ENCODE measurements at regions not wholly inside any gene's neighbourhood (a gene's known extent, or its start where the extent isn't known, plus 50 kb on each side); places are given as distances from the start of the nearest gene placed in this dataset.
"Not testable (repeated sequence)": the region's sequence is repeated elsewhere in the genome, so short reads cannot be mapped to it uniquely, and the experiment has no call there.

GRCh38 chr7:153682628-153683027 lies 369.6 kb upstream of the DPP6 start:
- Mint-ChIP-seq H3K36me3 (no peaks in the 10 kb centered on the region), H3K9me3 (peaks cover 59% of the 10 kb centered on the region), H3K27me3 (ENCODE audit: low read depth) (no peaks in the 10 kb centered on the region), H3K4me3 (no peak overlapping the region), H3K4me1 (no peaks in the 10 kb centered on the region), H3K27ac (no peak overlapping the region)
- TF ChIP-seq CTCF (IDR thresholded peaks at IDR 0.05; ENCODE audit: unreplicated experiment): no peak
- DNase-seq (ENCODE audit: low spot score in 2 of 2, unreplicated experiment in 2 of 2): no peak

GRCh38 chr7:153696242-153696641 lies 356.0 kb upstream of the DPP6 start:
- no peak for DNase-seq (ENCODE audit: low spot score in 2 of 2, unreplicated experiment in 2 of 2)

DNA sequence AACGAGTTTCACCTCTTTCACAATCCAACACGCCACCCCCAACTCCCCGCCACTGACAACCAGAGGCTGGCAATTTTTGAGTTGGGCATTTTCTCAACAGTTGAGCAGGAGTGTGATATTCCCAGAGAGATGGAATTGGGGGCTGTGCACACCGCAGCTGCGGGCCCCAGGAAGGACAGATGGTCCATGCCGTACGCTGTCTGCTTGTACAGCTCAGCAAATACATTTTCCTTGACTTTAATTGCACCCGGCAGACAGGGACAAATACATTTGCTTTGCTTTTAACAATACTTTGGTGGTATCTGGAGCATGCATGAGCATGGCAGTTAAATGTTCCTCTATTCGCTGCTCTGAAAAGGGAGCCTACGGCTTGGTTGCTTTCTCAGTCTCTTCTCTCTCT lies 354.2 kb upstream of the DPP6 start:
- Mint-ChIP-seq H3K9me3 (peaks cover 63% of the 10 kb centered on the region), H3K4me3 (no peak overlapping the region), H3K36me3 (no peaks in the 10 kb centered on the region), H3K4me1 (no peaks in the 10 kb centered on the region), H3K27me3 (ENCODE audit: low read depth) (no peaks in the 10 kb centered on the region), H3K27ac (no peak overlapping the region)
- no peak for DNase-seq (ENCODE audit: low spot score in 2 of 2, unreplicated experiment in 2 of 2)
- TF ChIP-seq CTCF (IDR thresholded peaks at IDR 0.05; ENCODE audit: unreplicated experiment): no peak

More at GRCh38 chr7:153696242-153696641, 356.0 kb upstream of the DPP6 start:
- no peak for TF ChIP-seq CTCF (IDR thresholded peaks at IDR 0.05; ENCODE audit: unreplicated experiment)
- Mint-ChIP-seq H3K4me3 (no peak overlapping the region), H3K4me1 (no peaks in the 10 kb centered on the region), H3K27me3 (ENCODE audit: low read depth) (no peaks in the 10 kb centered on the region), H3K27ac (no peak overlapping the region), H3K36me3 (no peaks in the 10 kb centered on the region), H3K9me3 (peaks cover 58% of the 10 kb centered on the region)

GRCh38 chr7:153701678-153702077 lies 350.5 kb upstream of the DPP6 start:
- TF ChIP-seq CTCF (IDR thresholded peaks at IDR 0.05; ENCODE audit: unreplicated experiment): no peak
- Mint-ChIP-seq H3K27ac (no peak overlapping the region), H3K27me3 (ENCODE audit: low read depth) (no peaks in the 10 kb centered on the region), H3K36me3 (no peaks in the 10 kb centered on the region), H3K4me3 (no peak overlapping the region), H3K9me3 (peaks cover 62% of the 10 kb centered on the region), H3K4me1 (no peaks in the 10 kb centered on the region)
- DNase-seq (ENCODE audit: low spot score in 2 of 2, unreplicated experiment in 2 of 2): no peak

- not testable (repeated sequence) for H3K36me3 Mint-ChIP-seq; H3K4me3 Mint-ChIP-seq; DNase-seq (ENCODE audit: low spot score in 2 of 2, unreplicated experiment in 2 of 2); H3K27me3 Mint-ChIP-seq (ENCODE audit: low read depth); H3K4me1 Mint-ChIP-seq; H3K27ac Mint-ChIP-seq
- H3K9me3 Mint-ChIP-seq: peaks cover 25% of the 10 kb centered on the region
Measured at GRCh38 chr7:153723892-153724291, 328.3 kb upstream of the DPP6 start.

DNA sequence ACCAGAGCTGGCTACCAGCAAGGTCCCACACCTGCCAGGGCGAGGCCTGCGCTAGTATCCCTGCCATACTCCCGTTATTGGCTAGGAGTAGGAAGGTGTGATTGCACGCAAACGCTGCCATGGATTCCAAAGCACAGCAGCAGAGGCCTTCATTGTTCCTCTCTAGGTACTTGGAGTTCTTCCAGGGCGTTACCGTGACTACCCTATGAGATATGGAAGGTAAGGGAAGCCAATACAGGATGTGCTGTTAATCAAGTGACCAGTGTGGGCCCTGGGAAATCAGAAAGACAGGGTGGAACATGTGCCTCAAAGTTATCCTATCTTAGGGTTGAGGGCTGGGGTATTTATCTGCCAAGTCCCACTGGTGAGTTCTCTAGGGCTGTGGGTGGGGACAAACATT lies 320.7 kb upstream of the DPP6 start:
- H3K27ac Mint-ChIP-seq; H3K27me3 Mint-ChIP-seq (ENCODE audit: low read depth); H3K4me1 Mint-ChIP-seq; DNase-seq (ENCODE audit: low spot score in 2 of 2, unreplicated experiment in 2 of 2); H3K36me3 Mint-ChIP-seq; H3K4me3 Mint-ChIP-seq: not testable (repeated sequence)
- peaks cover 39% of the 10 kb centered on the region for H3K9me3 Mint-ChIP-seq

DNA sequence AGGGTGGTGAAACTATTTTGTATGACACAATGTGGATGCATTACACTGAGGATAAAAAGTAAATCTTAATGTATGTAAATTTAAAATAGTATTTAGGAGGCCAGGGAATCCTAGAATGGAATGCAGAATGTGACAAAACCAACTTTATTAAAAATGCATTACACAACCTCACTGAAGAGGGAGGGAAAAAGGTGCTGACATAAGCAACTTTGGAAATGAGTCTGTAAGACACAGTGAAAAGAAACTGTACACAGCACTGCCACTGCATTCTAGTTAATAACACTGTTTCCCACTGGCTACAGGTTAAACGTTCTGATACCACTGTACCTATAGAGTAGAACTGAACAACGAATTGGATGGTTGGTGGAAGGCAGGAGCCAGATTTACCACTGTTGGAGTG lies 308.8 kb upstream of the DPP6 start:
- H3K4me1 Mint-ChIP-seq; H3K27ac Mint-ChIP-seq; H3K27me3 Mint-ChIP-seq (ENCODE audit: low read depth); H3K36me3 Mint-ChIP-seq; DNase-seq (ENCODE audit: low spot score in 2 of 2, unreplicated experiment in 2 of 2); H3K4me3 Mint-ChIP-seq: not testable (repeated sequence)
- peaks cover 43% of the 10 kb centered on the region for H3K9me3 Mint-ChIP-seq

DNA sequence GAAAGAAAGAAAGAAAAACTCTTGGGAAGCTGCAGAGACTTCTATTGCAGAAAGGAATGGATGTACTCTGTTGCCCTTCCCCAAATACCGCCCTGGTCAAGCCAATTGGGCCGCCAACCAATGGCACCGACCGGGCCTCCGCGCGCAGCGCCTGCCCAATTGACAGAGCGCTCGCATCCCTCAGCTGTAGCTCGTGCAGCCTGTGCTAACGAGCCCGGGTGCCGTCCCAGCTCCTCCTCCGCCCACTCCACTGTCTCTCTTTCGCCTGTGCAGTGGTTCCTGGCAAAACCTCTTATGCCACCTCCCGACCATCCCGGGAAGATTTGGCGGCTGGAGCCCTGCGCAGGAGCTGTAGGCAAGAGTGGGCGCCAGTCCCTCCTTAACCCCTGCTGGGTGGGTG lies 304.2 kb upstream of the DPP6 start:
- H3K4me1 Mint-ChIP-seq; H3K27ac Mint-ChIP-seq; H3K36me3 Mint-ChIP-seq; DNase-seq (ENCODE audit: low spot score in 2 of 2, unreplicated experiment in 2 of 2); H3K4me3 Mint-ChIP-seq; H3K27me3 Mint-ChIP-seq (ENCODE audit: low read depth): not testable (repeated sequence)
- H3K9me3 Mint-ChIP-seq: peaks cover 20% of the 10 kb centered on the region

- not testable (repeated sequence) for H3K27me3 Mint-ChIP-seq (ENCODE audit: low read depth); DNase-seq (ENCODE audit: low spot score in 2 of 2, unreplicated experiment in 2 of 2); H3K4me3 Mint-ChIP-seq; H3K36me3 Mint-ChIP-seq; H3K4me1 Mint-ChIP-seq; H3K27ac Mint-ChIP-seq
- peaks cover 13% of the 10 kb centered on the region for H3K9me3 Mint-ChIP-seq
Measured at GRCh38 chr7:153748885-153749284, 303.3 kb upstream of the DPP6 start.

DNA sequence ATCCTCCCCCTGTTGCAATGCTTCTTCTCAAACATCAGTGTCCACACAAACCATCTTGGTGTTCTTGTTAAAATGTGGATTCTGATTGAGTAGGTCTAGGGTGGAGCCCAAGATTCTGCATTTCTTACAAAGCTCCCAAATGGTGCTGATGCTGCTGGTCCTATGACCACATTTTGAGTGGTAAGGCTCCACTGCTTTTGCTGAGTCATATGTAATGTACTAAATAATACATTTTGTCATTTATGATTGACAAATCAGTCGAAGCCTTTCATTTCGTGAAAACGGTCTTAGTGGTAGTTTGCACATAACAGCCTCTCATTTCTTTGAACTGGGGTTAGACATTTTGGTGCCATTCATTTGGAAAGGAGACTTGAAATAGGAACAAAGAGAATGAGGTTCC lies 286.3 kb upstream of the DPP6 start:
- H3K4me3 Mint-ChIP-seq; H3K4me1 Mint-ChIP-seq; H3K27ac Mint-ChIP-seq; H3K27me3 Mint-ChIP-seq (ENCODE audit: low read depth); DNase-seq (ENCODE audit: low spot score in 2 of 2, unreplicated experiment in 2 of 2); H3K36me3 Mint-ChIP-seq: not testable (repeated sequence)
- H3K9me3 Mint-ChIP-seq: peaks cover 51% of the 10 kb centered on the region

DNA sequence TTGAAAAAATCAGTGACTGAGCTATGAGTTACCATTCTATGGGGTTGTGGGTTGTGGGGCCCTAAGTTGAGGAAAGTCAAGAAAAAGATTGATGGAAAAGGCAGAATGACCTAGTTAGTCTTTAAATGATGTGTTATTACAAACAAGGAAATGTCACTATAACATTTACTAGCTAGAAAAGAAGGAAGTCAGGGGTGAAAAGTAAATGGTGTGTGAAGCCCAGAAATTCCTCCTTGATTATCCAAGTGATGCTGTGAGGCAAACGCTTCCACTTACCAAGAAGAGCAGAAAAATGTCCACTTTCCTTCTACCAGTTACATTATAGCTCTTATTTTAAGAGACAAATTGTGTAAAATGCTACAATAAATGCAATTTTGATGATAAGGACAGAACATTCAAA lies 285.3 kb upstream of the DPP6 start:
- H3K27me3 Mint-ChIP-seq (ENCODE audit: low read depth); H3K4me3 Mint-ChIP-seq; H3K36me3 Mint-ChIP-seq; H3K4me1 Mint-ChIP-seq; DNase-seq (ENCODE audit: low spot score in 2 of 2, unreplicated experiment in 2 of 2); H3K27ac Mint-ChIP-seq: not testable (repeated sequence)
- H3K9me3 Mint-ChIP-seq: peaks cover 54% of the 10 kb centered on the region

Data from mesothelial cell of epicardium (in vitro differentiated cells).